ENCODE measurements at regions not wholly inside any gene's neighbourhood (a gene's known extent, or its start where the extent isn't known, plus 50 kb on each side); places are given as distances from the start of the nearest gene placed in this dataset.

GRCh38 chr2:83394134-83394904 lies 1064.8 kb downstream of the SUCLG1 start:
- Histone ChIP-seq H3K27ac (ENCODE audit: low read length) (no peak overlapping the region), H3K36me3 (ENCODE audit: control insufficient read depth, insufficient read depth, low read length) (no peaks in the 10 kb centered on the region), H3K4me3 (ENCODE audit: low read depth in 2 of 2, low read length in 2 of 2) (no peak overlapping the region), H3K4me1 (ENCODE audit: control insufficient read depth, insufficient read depth, low read length) (no peaks in the 10 kb centered on the region), H3K9me3 (ENCODE audit: control insufficient read depth, insufficient read depth, low read depth, low read length) (no peaks in the 10 kb centered on the region; the same call in 1 of the 2 replicates), H3K27me3 (ENCODE audit: control insufficient read depth, insufficient read depth, low read length) (no peaks in the 10 kb centered on the region)
- no peak for ATAC-seq
- no TSS peak for BruUV-seq (replicated peaks)
- TF ChIP-seq, protein P1, sequence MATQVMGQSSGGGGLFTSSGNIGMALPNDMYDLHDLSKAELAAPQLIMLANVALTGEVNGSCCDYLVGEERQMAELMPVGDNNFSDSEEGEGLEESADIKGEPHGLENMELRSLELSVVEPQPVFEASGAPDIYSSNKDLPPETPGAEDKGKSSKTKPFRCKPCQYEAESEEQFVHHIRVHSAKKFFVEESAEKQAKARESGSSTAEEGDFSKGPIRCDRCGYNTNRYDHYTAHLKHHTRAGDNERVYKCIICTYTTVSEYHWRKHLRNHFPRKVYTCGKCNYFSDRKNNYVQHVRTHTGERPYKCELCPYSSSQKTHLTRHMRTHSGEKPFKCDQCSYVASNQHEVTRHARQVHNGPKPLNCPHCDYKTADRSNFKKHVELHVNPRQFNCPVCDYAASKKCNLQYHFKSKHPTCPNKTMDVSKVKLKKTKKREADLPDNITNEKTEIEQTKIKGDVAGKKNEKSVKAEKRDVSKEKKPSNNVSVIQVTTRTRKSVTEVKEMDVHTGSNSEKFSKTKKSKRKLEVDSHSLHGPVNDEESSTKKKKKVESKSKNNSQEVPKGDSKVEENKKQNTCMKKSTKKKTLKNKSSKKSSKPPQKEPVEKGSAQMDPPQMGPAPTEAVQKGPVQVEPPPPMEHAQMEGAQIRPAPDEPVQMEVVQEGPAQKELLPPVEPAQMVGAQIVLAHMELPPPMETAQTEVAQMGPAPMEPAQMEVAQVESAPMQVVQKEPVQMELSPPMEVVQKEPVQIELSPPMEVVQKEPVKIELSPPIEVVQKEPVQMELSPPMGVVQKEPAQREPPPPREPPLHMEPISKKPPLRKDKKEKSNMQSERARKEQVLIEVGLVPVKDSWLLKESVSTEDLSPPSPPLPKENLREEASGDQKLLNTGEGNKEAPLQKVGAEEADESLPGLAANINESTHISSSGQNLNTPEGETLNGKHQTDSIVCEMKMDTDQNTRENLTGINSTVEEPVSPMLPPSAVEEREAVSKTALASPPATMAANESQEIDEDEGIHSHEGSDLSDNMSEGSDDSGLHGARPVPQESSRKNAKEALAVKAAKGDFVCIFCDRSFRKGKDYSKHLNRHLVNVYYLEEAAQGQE (IDR thresholded peaks at IDR 0.05; ENCODE audit: insufficient read depth in 1 of 2, low read depth in 2 of 2, low read length in 1 of 2), result no peak
- no peak for TF ChIP-seq TCF7L2 (IDR thresholded peaks at IDR 0.05; ENCODE audit: low read depth, low read length)
- no peak for TF ChIP-seq SIN3A (IDR thresholded peaks at IDR 0.05; ENCODE audit: borderline replicate concordance, insufficient read depth, low read depth, low read length)
- TF ChIP-seq POLR2AphosphoS5 (IDR thresholded peaks at IDR 0.05; ENCODE audit: low read depth, low read length), result no peak
- TF ChIP-seq, protein P2, sequence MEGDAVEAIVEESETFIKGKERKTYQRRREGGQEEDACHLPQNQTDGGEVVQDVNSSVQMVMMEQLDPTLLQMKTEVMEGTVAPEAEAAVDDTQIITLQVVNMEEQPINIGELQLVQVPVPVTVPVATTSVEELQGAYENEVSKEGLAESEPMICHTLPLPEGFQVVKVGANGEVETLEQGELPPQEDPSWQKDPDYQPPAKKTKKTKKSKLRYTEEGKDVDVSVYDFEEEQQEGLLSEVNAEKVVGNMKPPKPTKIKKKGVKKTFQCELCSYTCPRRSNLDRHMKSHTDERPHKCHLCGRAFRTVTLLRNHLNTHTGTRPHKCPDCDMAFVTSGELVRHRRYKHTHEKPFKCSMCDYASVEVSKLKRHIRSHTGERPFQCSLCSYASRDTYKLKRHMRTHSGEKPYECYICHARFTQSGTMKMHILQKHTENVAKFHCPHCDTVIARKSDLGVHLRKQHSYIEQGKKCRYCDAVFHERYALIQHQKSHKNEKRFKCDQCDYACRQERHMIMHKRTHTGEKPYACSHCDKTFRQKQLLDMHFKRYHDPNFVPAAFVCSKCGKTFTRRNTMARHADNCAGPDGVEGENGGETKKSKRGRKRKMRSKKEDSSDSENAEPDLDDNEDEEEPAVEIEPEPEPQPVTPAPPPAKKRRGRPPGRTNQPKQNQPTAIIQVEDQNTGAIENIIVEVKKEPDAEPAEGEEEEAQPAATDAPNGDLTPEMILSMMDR (IDR thresholded peaks at IDR 0.05), result no peak
- in situ Hi-C loops (cut with HindIII; ENCODE audit: low pct_unique_long_range_greater_than_20kb, low sequenced_read_pairs) (no loop called here), intact Hi-C loops (cut with micrococcal nuclease; ENCODE audit: unreplicated experiment) (no loop called here)
- CTCF ChIA-PET, result no interaction called here
- POLR2A ChIA-PET, result no interaction called here
- no peak for DNase-seq (ENCODE audit: low read depth, low spot score)

DNA sequence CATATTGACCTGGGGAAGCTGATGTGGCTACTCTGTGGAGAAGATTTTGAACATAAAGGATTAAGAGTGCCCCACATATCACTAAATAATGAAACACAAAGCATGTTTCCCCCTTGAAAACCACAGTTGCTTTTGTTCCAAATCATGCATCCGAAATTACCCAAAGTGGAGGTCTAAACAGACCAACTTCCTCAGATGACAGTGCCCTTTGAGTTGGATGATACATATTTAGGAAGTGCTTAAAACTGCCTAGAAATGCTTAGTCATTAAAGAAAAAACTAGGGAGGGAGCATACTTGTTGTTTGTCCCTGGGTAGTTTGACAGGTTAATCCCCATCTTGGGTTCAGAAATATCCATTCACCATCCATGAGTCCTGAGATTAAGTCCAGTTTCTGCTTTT lies 1070.3 kb downstream of the SUCLG1 start:
- CTCF ChIA-PET, result no interaction called here
- Histone ChIP-seq H3K27me3 (ENCODE audit: control insufficient read depth, insufficient read depth, low read length) (no peaks in the 10 kb centered on the region), H3K27ac (ENCODE audit: low read length) (no peak overlapping the region), H3K4me3 (ENCODE audit: low read depth in 2 of 2, low read length in 2 of 2) (no peak overlapping the region), H3K36me3 (ENCODE audit: control insufficient read depth, insufficient read depth, low read length) (no peaks in the 10 kb centered on the region), H3K4me1 (ENCODE audit: control insufficient read depth, insufficient read depth, low read length) (no peaks in the 10 kb centered on the region), H3K9me3 (ENCODE audit: control insufficient read depth, insufficient read depth, low read depth, low read length) (no peaks in the 10 kb centered on the region)
- no TSS peak for BruUV-seq (replicated peaks)
- DNase-seq (ENCODE audit: low read depth, low spot score) (no peak), ATAC-seq (no peak)
- intact Hi-C loops (cut with micrococcal nuclease; ENCODE audit: unreplicated experiment), result no loop called here
- POLR2A ChIA-PET, result no interaction called here
- TF ChIP-seq, protein P1 (IDR thresholded peaks at IDR 0.05; ENCODE audit: insufficient read depth in 1 of 2, low read depth in 2 of 2, low read length in 1 of 2), result no peak
- no peak for TF ChIP-seq SIN3A (IDR thresholded peaks at IDR 0.05; ENCODE audit: borderline replicate concordance, insufficient read depth, low read depth, low read length)
- no peak for TF ChIP-seq POLR2AphosphoS5 (IDR thresholded peaks at IDR 0.05; ENCODE audit: low read depth, low read length)
- TF ChIP-seq, protein P2 (IDR thresholded peaks at IDR 0.05), result no peak
- TF ChIP-seq TCF7L2 (IDR thresholded peaks at IDR 0.05; ENCODE audit: low read depth, low read length), result no peak
- in situ Hi-C loops (cut with HindIII; ENCODE audit: low pct_unique_long_range_greater_than_20kb, low sequenced_read_pairs), result no loop called here

Data from Panc1 (cell line).